Prostate gland (tissue), 2 donors: ENCODE measurements at regions not wholly inside any gene's neighbourhood (a gene's known extent, or its start where the extent isn't known, plus 50 kb on each side); places are given as distances from the start of the nearest gene placed in this dataset.

Source experiments
- CTCF ChIP-seq, 4 experiments: fragments of 200-600 bp in 2 of 4; fragments of 450-650 bp in 2 of 4; sonication (generic) in 2 of 4; IDR thresholded peaks; 1 replicate in 3 of 4; 2 replicates in 1 of 4; pipeline ENCODE4 v1.5.1; 2016 to 2019; ENCODE audit warnings: antibody characterized with exemption in 4 of 4, mild to moderate bottlenecking in 2 of 4, moderate library complexity in 2 of 4
- POLR2AphosphoS5 ChIP-seq: sonication (generic); formaldehyde crosslinking; IDR thresholded peaks from one replicate; pipeline ENCODE4 v1.6.1; 2017; ENCODE audit warnings: antibody characterized with exemption

DNA sequence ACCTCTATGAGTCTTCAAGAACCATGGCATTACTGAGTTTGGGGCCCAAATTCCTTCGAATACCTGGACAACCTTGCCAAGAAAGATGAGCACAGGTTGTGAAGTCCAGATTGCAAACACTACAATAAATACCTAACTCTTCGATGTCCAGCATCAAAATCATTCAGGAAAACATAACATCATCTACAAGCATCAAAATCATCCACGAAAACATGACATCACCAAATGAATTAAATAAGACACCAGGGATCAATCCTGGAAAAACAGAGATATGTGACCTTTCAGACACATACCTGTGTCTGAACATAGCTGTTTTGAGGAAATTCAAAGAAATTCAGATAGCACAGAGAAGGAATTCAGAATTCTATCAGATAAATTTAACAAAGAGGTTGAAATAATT lies 262.0 kb upstream of the KITLG start:
- TF ChIP-seq CTCF (IDR thresholded peaks at IDR 0.05) (no peak), POLR2AphosphoS5 (no peak)
